HCT116 (cell line): ENCODE measurements at regions not wholly inside any gene's neighbourhood (a gene's known extent, or its start where the extent isn't known, plus 50 kb on each side); places are given as distances from the start of the nearest gene placed in this dataset.

Experiments used
- ATAC-seq: fragments of 200-7000 bp; cut with Tn5 transposase; 2 replicates; pipeline ENCODE4 v1.9.1; 2020; ENCODE audit warnings: mild to moderate bottlenecking, moderate library complexity
- BruUV-seq: library from RNA; stranded (reverse); fragments of 400-500 nt; replicated peaks from 2 replicates; lab custom pipeline; 2021; lab: Mats Ljungman, UMichigan
- CTCF ChIA-PET: fragments of 300-600 bp; sonication (Branson Sonifier 250); formaldehyde crosslinking; loops from one replicate; lab custom pipeline; 2021; ENCODE audit warnings: antibody characterized with exemption; lab: Charles Lee
- POLR2A ChIA-PET: fragments of 300-600, 350-600 bp; sonication (Branson Sonifier 250); formaldehyde crosslinking; loops from one replicate; lab custom pipeline; 2021; ENCODE audit warnings: antibody characterized with exemption; lab: Charles Lee
- RAD21 ChIA-PET, 2 experiments: fragments of 300-600 bp; sonication (Branson Sonifier 250); formaldehyde crosslinking; loops; one replicate each; lab custom pipeline; 2023; ENCODE audit warnings: low total read pairs in 2 of 2; ENCODE audit not compliant: uncharacterized antibody in 2 of 2, unreplicated experiment in 2 of 2, low non-redundant PET in 1 of 2; lab: Charles Lee
- DNase-seq: peaks from one replicate; pipeline ENCODE4 v3.0.0-alpha.2; 2010; ENCODE audit warnings: low read depth, low spot score
- H2AFZ ChIP-seq: fragments of 200-600 bp; shearing (Covaris generic), sonication (generic); 2 replicates; pipeline ENCODE4 v1.6.1; 2017; ENCODE audit warnings: low read depth, mixed run types, mixed read lengths, antibody characterized with exemption, low read length; ENCODE audit not compliant: poor library complexity, severe bottlenecking
- H3K27ac ChIP-seq: 2 replicates; pipeline ENCODE4 v1.5.1; 2012; ENCODE audit warnings: low read depth, low read length
- H3K27me3 ChIP-seq: fragments of 200-600 bp; sonication (generic); 2 replicates; pipeline ENCODE4 v1.6.1; 2016; ENCODE audit warnings: mixed run types, low read length, mixed read lengths; ENCODE audit not compliant: insufficient read depth
- H3K36me3 ChIP-seq, 2 experiments: fragments of 200-500 bp in 1 of 2; fragments of 200-600 bp in 1 of 2; sonication (Bioruptor generic) in 1 of 2; sonication (generic) in 1 of 2; 2 replicates each; pipeline versions ENCODE4 v1.5.1 to v1.6.1; 2014 to 2016; ENCODE audit warnings: low read length in 2 of 2, inconsistent platforms in 1 of 2, mixed read lengths in 1 of 2, mixed run types in 1 of 2; ENCODE audit not compliant: insufficient read depth in 2 of 2, control insufficient read depth in 1 of 2
- H3K4me1 ChIP-seq, 2 experiments: fragments of 200-600 bp in 1 of 2; sonication (generic) in 1 of 2; 2 replicates each; pipeline versions ENCODE4 v1.5.1 to v1.6.1; 2012 to 2017; ENCODE audit warnings: low read length in 2 of 2, inconsistent platforms in 1 of 2, mild to moderate bottlenecking in 1 of 2, mixed read lengths in 1 of 2, mixed run types in 1 of 2, moderate library complexity in 1 of 2; ENCODE audit not compliant: insufficient read depth in 2 of 2, control insufficient read depth in 1 of 2
- H3K4me2 ChIP-seq: fragments of 200-600 bp; sonication (generic); 2 replicates; pipeline ENCODE4 v1.6.1; 2017; ENCODE audit warnings: mixed run types, low read length, mixed read lengths
- H3K4me3 ChIP-seq, 2 experiments: fragments of 200-600 bp in 1 of 2; sonication (generic) in 1 of 2; replicated peaks in 1 of 2; 2 replicates each; pipeline ENCODE4 v1.5.1; 2011 to 2016; ENCODE audit warnings: low read length in 2 of 2, control low read depth in 1 of 2, low read depth in 1 of 2, mild to moderate bottlenecking in 1 of 2, mixed read lengths in 1 of 2, mixed run types in 1 of 2
- H3K79me2 ChIP-seq: fragments of 200-600 bp; sonication (generic); 2 replicates; pipeline ENCODE4 v1.6.1; 2017; ENCODE audit warnings: mild to moderate bottlenecking, mixed run types, low read length, moderate library complexity, mixed read lengths; ENCODE audit not compliant: insufficient read depth
- H3K9ac ChIP-seq: fragments of 200-600 bp; sonication (generic); 2 replicates; pipeline ENCODE4 v1.6.1; 2016; ENCODE audit warnings: low read length, mixed read lengths
- H3K9me2 ChIP-seq: fragments of 200-600 bp; sonication (generic), shearing (Covaris generic); 2 replicates; pipeline ENCODE4 v1.6.1; 2017; ENCODE audit warnings: mixed run types, mild to moderate bottlenecking, moderate library complexity; ENCODE audit not compliant: insufficient read depth
- H3K9me3 ChIP-seq, 2 experiments: fragments of 200-500 bp in 1 of 2; fragments of 200-600 bp in 1 of 2; sonication (Bioruptor generic) in 1 of 2; sonication (generic) in 1 of 2; 2 replicates each; pipeline ENCODE4 v1.6.1; 2014 to 2017; ENCODE audit warnings: low read length in 2 of 2, mixed read lengths in 2 of 2, inconsistent platforms in 1 of 2, low read depth in 1 of 2, mild to moderate bottlenecking in 1 of 2, mixed run types in 1 of 2, moderate library complexity in 1 of 2; ENCODE audit not compliant: control insufficient read depth in 1 of 2, insufficient read depth in 1 of 2
- H4K20me1 ChIP-seq: fragments of 200-600 bp; sonication (generic), shearing (Covaris generic); 2 replicates; pipeline ENCODE4 v1.6.1; 2017; ENCODE audit warnings: mixed run types, mild to moderate bottlenecking, moderate library complexity; ENCODE audit not compliant: insufficient read depth
- ATF3 ChIP-seq: IDR thresholded peaks from 2 replicates; pipeline ENCODE4 v1.6.1; 2012
- EGR1 ChIP-seq: IDR thresholded peaks from 2 replicates; pipeline ENCODE4 v1.6.1; 2012; ENCODE audit warnings: low read depth
- ELF1 ChIP-seq: IDR thresholded peaks from 2 replicates; pipeline ENCODE4 v1.6.1; 2012; ENCODE audit warnings: low read depth, borderline replicate concordance
- EZH2 ChIP-seq: fragments of 200-600 bp; sonication (generic); IDR thresholded peaks from 2 replicates; pipeline ENCODE4 v1.6.1; 2017; ENCODE audit warnings: antibody characterized with exemption, mixed run types
- EZH2phosphoT487 ChIP-seq: fragments of 200-600 bp; IDR thresholded peaks from 2 replicates; pipeline ENCODE4 v1.6.1; 2018; ENCODE audit warnings: antibody characterized with exemption, borderline replicate concordance
- JUND ChIP-seq: IDR thresholded peaks from 2 replicates; pipeline ENCODE4 v1.6.1; 2012
- MAX ChIP-seq: IDR thresholded peaks from 2 replicates; pipeline ENCODE4 v1.6.1; 2012
- POLR2A ChIP-seq: IDR thresholded peaks from 2 replicates; pipeline ENCODE4 v1.7.0; 2011; ENCODE audit warnings: borderline replicate concordance; ENCODE audit not compliant: insufficient read depth, insufficient read length; ENCODE audit errors: extremely low read depth
- SIN3A ChIP-seq: IDR thresholded peaks from 2 replicates; pipeline ENCODE4 v1.6.1; 2012; ENCODE audit warnings: low read depth
- SP1 ChIP-seq: IDR thresholded peaks from 2 replicates; pipeline ENCODE4 v1.6.1; 2012; ENCODE audit warnings: low read depth
- SRF ChIP-seq: IDR thresholded peaks from 2 replicates; pipeline ENCODE4 v1.6.1; 2012; ENCODE audit warnings: low read depth
- YY1 ChIP-seq: IDR thresholded peaks from 2 replicates; pipeline ENCODE4 v1.6.1; 2011; ENCODE audit warnings: low read length, low read depth, moderate library complexity, mild to moderate bottlenecking; ENCODE audit not compliant: insufficient replicate concordance; ENCODE audit errors: extremely low read depth
- ZBTB33 ChIP-seq: IDR thresholded peaks from 2 replicates; pipeline ENCODE4 v1.6.1; 2011; ENCODE audit warnings: mild to moderate bottlenecking, low read length, moderate library complexity; ENCODE audit not compliant: insufficient replicate concordance; ENCODE audit errors: extremely low read depth
- intact Hi-C: fragments of 100-400 bp; cut with micrococcal nuclease; formaldehyde crosslinking; loops from 2 replicates; pipeline ENCODE4 v1.10.0; 2022
- TF ChIP-seq, protein P1 (sequence below): IDR thresholded peaks from 2 replicates; pipeline ENCODE4 v1.6.1; 2012; ENCODE audit warnings: low read depth

DNA sequence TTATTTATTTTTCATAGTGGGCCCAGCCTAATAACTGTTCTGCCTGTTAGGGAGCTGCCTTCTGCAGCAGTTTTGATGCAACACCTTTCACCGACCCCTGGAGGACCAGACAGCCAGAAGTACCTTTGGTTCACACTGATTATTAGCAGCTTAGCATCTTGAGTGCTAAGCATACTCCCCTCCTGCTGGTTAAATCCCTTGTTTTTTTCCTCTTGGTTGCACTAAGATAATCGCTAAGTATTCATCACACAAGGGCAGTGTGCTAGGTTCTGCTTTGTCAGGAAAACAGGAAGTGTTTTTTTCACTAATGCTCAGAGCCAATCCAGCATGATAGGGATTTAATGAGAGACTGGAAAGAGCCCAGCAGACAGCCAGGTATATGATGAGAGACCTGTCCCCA is 437.0 kb downstream of the FUT8 start:
- no peak overlapping the region for H3K4me3 ChIP-seq
- ATAC-seq = no peak
- ChIA-PET CTCF (no interaction called here), RAD21 (no interaction called here), POLR2A (no interaction called here)
- no peaks in the 10 kb centered on the region for H3K9me3 ChIP-seq
- H3K79me2 ChIP-seq = no peaks in the 10 kb centered on the region
- no peak for DNase-seq
- no peak for TF ChIP-seq EZH2
- TF ChIP-seq MAX = no peak
- TF ChIP-seq SIN3A = no peak
- no peak for TF ChIP-seq JUND
- no peak for TF ChIP-seq ZBTB33
- TF ChIP-seq ATF3 = no peak
- no peak for TF ChIP-seq YY1
- no peak for TF ChIP-seq SRF
- no peak for TF ChIP-seq EZH2phosphoT487
- TF ChIP-seq POLR2A = no peak
- TF ChIP-seq, protein P1, sequence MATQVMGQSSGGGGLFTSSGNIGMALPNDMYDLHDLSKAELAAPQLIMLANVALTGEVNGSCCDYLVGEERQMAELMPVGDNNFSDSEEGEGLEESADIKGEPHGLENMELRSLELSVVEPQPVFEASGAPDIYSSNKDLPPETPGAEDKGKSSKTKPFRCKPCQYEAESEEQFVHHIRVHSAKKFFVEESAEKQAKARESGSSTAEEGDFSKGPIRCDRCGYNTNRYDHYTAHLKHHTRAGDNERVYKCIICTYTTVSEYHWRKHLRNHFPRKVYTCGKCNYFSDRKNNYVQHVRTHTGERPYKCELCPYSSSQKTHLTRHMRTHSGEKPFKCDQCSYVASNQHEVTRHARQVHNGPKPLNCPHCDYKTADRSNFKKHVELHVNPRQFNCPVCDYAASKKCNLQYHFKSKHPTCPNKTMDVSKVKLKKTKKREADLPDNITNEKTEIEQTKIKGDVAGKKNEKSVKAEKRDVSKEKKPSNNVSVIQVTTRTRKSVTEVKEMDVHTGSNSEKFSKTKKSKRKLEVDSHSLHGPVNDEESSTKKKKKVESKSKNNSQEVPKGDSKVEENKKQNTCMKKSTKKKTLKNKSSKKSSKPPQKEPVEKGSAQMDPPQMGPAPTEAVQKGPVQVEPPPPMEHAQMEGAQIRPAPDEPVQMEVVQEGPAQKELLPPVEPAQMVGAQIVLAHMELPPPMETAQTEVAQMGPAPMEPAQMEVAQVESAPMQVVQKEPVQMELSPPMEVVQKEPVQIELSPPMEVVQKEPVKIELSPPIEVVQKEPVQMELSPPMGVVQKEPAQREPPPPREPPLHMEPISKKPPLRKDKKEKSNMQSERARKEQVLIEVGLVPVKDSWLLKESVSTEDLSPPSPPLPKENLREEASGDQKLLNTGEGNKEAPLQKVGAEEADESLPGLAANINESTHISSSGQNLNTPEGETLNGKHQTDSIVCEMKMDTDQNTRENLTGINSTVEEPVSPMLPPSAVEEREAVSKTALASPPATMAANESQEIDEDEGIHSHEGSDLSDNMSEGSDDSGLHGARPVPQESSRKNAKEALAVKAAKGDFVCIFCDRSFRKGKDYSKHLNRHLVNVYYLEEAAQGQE = no peak
- no peak for TF ChIP-seq SP1
- TF ChIP-seq EGR1 = no peak
- TF ChIP-seq ELF1 = no peak
- H3K4me1 ChIP-seq = no peaks in the 10 kb centered on the region
- BruUV-seq = no TSS peak
- no peaks in the 10 kb centered on the region for H3K27me3 ChIP-seq
- H3K9me2 ChIP-seq = no peaks in the 10 kb centered on the region
- intact Hi-C loops = no loop called here
- H3K4me2 ChIP-seq = no peak overlapping the region
- H3K27ac ChIP-seq = no peak overlapping the region
- no peak overlapping the region for H3K9ac ChIP-seq
- no peaks in the 10 kb centered on the region for H3K36me3 ChIP-seq
- no peaks in the 10 kb centered on the region for H4K20me1 ChIP-seq
- H2AFZ ChIP-seq = no peak overlapping the region
